CD14-positive monocyte (primary cell): ENCODE measurements at regions not wholly inside any gene's neighbourhood (a gene's known extent, or its start where the extent isn't known, plus 50 kb on each side); places are given as distances from the start of the nearest gene placed in this dataset.

ENCODE experiments used
- DNase-seq, 3 donors: peaks; one replicate each; pipeline ENCODE4 v3.0.0-alpha.2; 2011 to 2022
- H2AFZ ChIP-seq: 2 replicates; pipeline ENCODE4 v1.6.0; 2012; ENCODE audit warnings: mild to moderate bottlenecking, low read depth, low read length, inconsistent platforms; ENCODE audit not compliant: insufficient read depth, poor library complexity, severe bottlenecking
- H3K27ac ChIP-seq, 2 donors: 1 replicate in 1 of 2; 2 replicates in 1 of 2; pipeline ENCODE4 v1.5.1; 2012 to 2013; ENCODE audit warnings: low read length in 2 of 2, control low read depth in 1 of 2, inconsistent platforms in 1 of 2, low read depth in 1 of 2, mild to moderate bottlenecking in 1 of 2
- H3K27me3 ChIP-seq, 2 donors: one replicate each; pipeline versions ENCODE4 v1.6.0 to v1.6.1; 2011 to 2013; ENCODE audit warnings: low read length in 2 of 2; ENCODE audit not compliant: control insufficient read depth in 2 of 2, insufficient read depth in 2 of 2
- H3K36me3 ChIP-seq, 2 donors: replicated peaks in 1 of 2; 1 replicate in 1 of 2; 2 replicates in 1 of 2; pipeline versions ENCODE4 v1.5.1 to v1.6.1; 2012 to 2013; ENCODE audit warnings: low read length in 2 of 2, control low read depth in 1 of 2, inconsistent platforms in 1 of 2, mild to moderate bottlenecking in 1 of 2; ENCODE audit not compliant: insufficient read depth in 2 of 2, control insufficient read depth in 1 of 2
- H3K4me1 ChIP-seq, 2 donors: 1 replicate in 1 of 2; 2 replicates in 1 of 2; pipeline versions ENCODE4 v1.5.1 to v1.6.1; 2012 to 2013; ENCODE audit warnings: low read length in 2 of 2, control low read depth in 1 of 2, inconsistent platforms in 1 of 2, mild to moderate bottlenecking in 1 of 2, moderate library complexity in 1 of 2; ENCODE audit not compliant: insufficient read depth in 2 of 2, control insufficient read depth in 1 of 2
- H3K4me2 ChIP-seq: replicated peaks from 2 replicates; pipeline ENCODE3; 2012; ENCODE audit warnings: low read length, moderate library complexity, mild to moderate bottlenecking; ENCODE audit not compliant: poor library complexity, severe bottlenecking; ENCODE audit errors: extremely low read depth
- H3K4me3 ChIP-seq, 3 experiments: fragments of 200-600 bp in 1 of 3; sonication (generic) in 1 of 3; replicated peaks in 1 of 3; 1 replicate in 2 of 3; 2 replicates in 1 of 3; pipeline ENCODE4 v1.5.1; 2011 to 2013; ENCODE audit warnings: low read length in 3 of 3, mild to moderate bottlenecking in 3 of 3, control low read depth in 2 of 3, low read depth in 2 of 3, inconsistent platforms in 1 of 3, moderate library complexity in 1 of 3
- H3K79me2 ChIP-seq: 2 replicates; pipeline ENCODE4 v1.6.0; 2012; ENCODE audit warnings: mild to moderate bottlenecking, control low read depth, inconsistent platforms, low read length, moderate library complexity; ENCODE audit not compliant: insufficient read depth
- H3K9ac ChIP-seq: 2 replicates; pipeline ENCODE4 v1.6.0; 2017; ENCODE audit warnings: low read length, mild to moderate bottlenecking; ENCODE audit not compliant: insufficient read depth, poor library complexity, severe bottlenecking
- H3K9me3 ChIP-seq, 2 donors: replicated peaks in 1 of 2; 1 replicate in 1 of 2; 2 replicates in 1 of 2; pipeline versions ENCODE4 v1.5.1 to v1.6.1; 2012 to 2013; ENCODE audit warnings: low read length in 2 of 2, control low read depth in 1 of 2; ENCODE audit not compliant: control insufficient read depth in 1 of 2, insufficient read depth in 1 of 2
- H4K20me1 ChIP-seq: 2 replicates; pipeline ENCODE4 v1.6.0; 2012; ENCODE audit warnings: mild to moderate bottlenecking, low read length, control low read depth, moderate library complexity; ENCODE audit not compliant: insufficient read depth
- H3K27ac Mint-ChIP-seq, 7 donors: one replicate each; pipeline ENCODE4 v1.8.0; 2020; ENCODE audit warnings: mild to moderate bottlenecking in 7 of 7, mixed read lengths in 7 of 7, moderate library complexity in 6 of 7, inconsistent platforms in 2 of 7
- H3K27me3 Mint-ChIP-seq, 3 donors: one replicate each; pipeline ENCODE4 v1.8.0; 2021 to 2022; ENCODE audit warnings: low read depth in 3 of 3, mild to moderate bottlenecking in 3 of 3, mixed read lengths in 3 of 3, moderate library complexity in 3 of 3, inconsistent platforms in 1 of 3
- H3K36me3 Mint-ChIP-seq, 2 donors: one replicate each; pipeline ENCODE4 v1.8.0; 2020; ENCODE audit warnings: mixed read lengths in 2 of 2, inconsistent platforms in 1 of 2, mild to moderate bottlenecking in 1 of 2
- H3K4me1 Mint-ChIP-seq: one replicate; pipeline ENCODE4 v1.8.0; 2020; ENCODE audit warnings: mild to moderate bottlenecking, mixed read lengths
- H3K4me3 Mint-ChIP-seq, 2 donors: one replicate each; pipeline ENCODE4 v1.8.0; 2020; ENCODE audit warnings: mild to moderate bottlenecking in 2 of 2, mixed read lengths in 2 of 2, moderate library complexity in 1 of 2
- H3K9me3 Mint-ChIP-seq, 7 donors: one replicate each; pipeline ENCODE4 v1.8.0; 2020 to 2022; ENCODE audit warnings: mixed read lengths in 7 of 7, mild to moderate bottlenecking in 6 of 7, moderate library complexity in 6 of 7, inconsistent platforms in 2 of 7
- CTCF ChIP-seq: fragments of 200-600 bp; IDR thresholded peaks from one replicate; pipeline ENCODE4 v1.8.0; 2022; ENCODE audit warnings: antibody characterized with exemption, mild to moderate bottlenecking
- WGBS: methylation state at CpG from one replicate; pipeline ENCODE4 v1.1.5; 2013; ENCODE audit warnings: missing lambda C conversion rate; ENCODE audit not compliant: insufficient coverage; 5-methylcytosine and 5-hydroxymethylcytosine counted together
- intact Hi-C, 2 donors: fragments of 100-400 bp; cut with micrococcal nuclease; formaldehyde crosslinking; loops; one replicate each; pipeline versions ENCODE4 v1.15.0 to v1.15.1; 2023

GRCh38 chr5:105593011-105593760 lies 2030.6 kb upstream of the NUDT12 start:
- Histone ChIP-seq H4K20me1 (no peaks in the 10 kb centered on the region), H3K9ac (no peak overlapping the region), H3K4me2 (no peak overlapping the region), H3K36me3 (no peaks in the 10 kb centered on the region), H3K9me3 (no peaks in the 10 kb centered on the region), H3K4me3 (no peak overlapping the region), H3K79me2 (no peaks in the 10 kb centered on the region), H3K27ac (no peak overlapping the region), H2AFZ (no peak overlapping the region), H3K4me1 (no peaks in the 10 kb centered on the region), H3K27me3 (no peaks in the 10 kb centered on the region)
- no peak for TF ChIP-seq CTCF
- Mint-ChIP-seq H3K36me3 (no peaks in the 10 kb centered on the region), H3K4me3 (no peak overlapping the region), H3K27ac (no peak overlapping the region), H3K4me1 (no peaks in the 10 kb centered on the region), H3K27me3 (no peaks in the 10 kb centered on the region), H3K9me3 (peaks cover 0 to 5% (median 0%) of the 10 kb centered on the region in 7 donors)
- WGBS, result 100% methylated on average over 1 of the region's 6 CpGs
- intact Hi-C loops, result no loop called here
- no peak for DNase-seq

- Mint-ChIP-seq H3K27me3 (no peaks in the 10 kb centered on the region), H3K4me1 (no peaks in the 10 kb centered on the region), H3K36me3 (no peaks in the 10 kb centered on the region), H3K4me3 (no peak overlapping the region), H3K9me3 (peaks cover 0 to 5% (median 2%) of the 10 kb centered on the region in 7 donors), H3K27ac (no peak overlapping the region)
- Histone ChIP-seq H3K9me3 (peaks cover 0 to 1% of the 10 kb centered on the region in 2 donors), H2AFZ (no peak overlapping the region), H3K9ac (no peak overlapping the region), H3K79me2 (no peaks in the 10 kb centered on the region), H4K20me1 (no peaks in the 10 kb centered on the region), H3K4me3 (no peak overlapping the region), H3K4me2 (no peak overlapping the region), H3K27ac (no peak overlapping the region), H3K27me3 (no peaks in the 10 kb centered on the region), H3K36me3 (no peaks in the 10 kb centered on the region), H3K4me1 (no peaks in the 10 kb centered on the region)
- intact Hi-C loops, result no loop called here
- no peak for DNase-seq
- 90% methylated on average over 2 of the region's 6 CpGs for WGBS
- no peak for TF ChIP-seq CTCF
Observed at GRCh38 chr5:105587963-105588662, 2025.5 kb upstream of the NUDT12 start.
